Heart left ventricle (tissue), 13 donors: ENCODE measurements at regions not wholly inside any gene's neighbourhood (a gene's known extent, or its start where the extent isn't known, plus 50 kb on each side); places are given as distances from the start of the nearest gene placed in this dataset.

Source experiments
- CTCF ChIP-seq, 12 donors: fragments of 200-600 bp; sonication (generic) in 4 of 12; IDR thresholded peaks; one replicate each; pipeline versions ENCODE4 v1.5.0 to v1.8.0; 2018 to 2022; ENCODE audit warnings: antibody characterized with exemption in 12 of 12, mild to moderate bottlenecking in 5 of 12
- POLR2A ChIP-seq, 2 donors: fragments of 450-650 bp; IDR thresholded peaks; one replicate each; pipeline ENCODE4 v1.6.1; 2017; ENCODE audit warnings: antibody characterized with exemption in 2 of 2, mild to moderate bottlenecking in 2 of 2, moderate library complexity in 2 of 2
- donor health status: ischemic (EF 13 %, LVEDD 7.1; RV severe dilation, severe dysfunction).
- donor health status: DM: no; HTN: yes; CAD: no.
- donor health status: DM: no; HTN: no; CAD: no.
- donor health status: ischemic (EF 25% LVEDD 6.9; RV normal size, moderate dysfunction).
- donor health status: ischemic (EF 25% LVEDD 5.7; RV mildly dilated, moderate dysfunction).
- donor health status: ischemic (EF 35%, LVEDD 5.7; RV mildly dilated, moderate dysfunction).
- donor health status: nonischemic (EF 11% LVEDD 7.7; RV severe dilation, severe dysfunction).
- donor health status: DM: yes; HTN: yes; CAD: no.
- donor health status: PGD.
- donor health status: ischemic (EF 29% LVEDD 5.4; RV normal size, mild dysfunction).
- donor health status: nonischemic (EF 23%, LVEDD 6.1; RV moderate dilation, normal function).

DNA sequence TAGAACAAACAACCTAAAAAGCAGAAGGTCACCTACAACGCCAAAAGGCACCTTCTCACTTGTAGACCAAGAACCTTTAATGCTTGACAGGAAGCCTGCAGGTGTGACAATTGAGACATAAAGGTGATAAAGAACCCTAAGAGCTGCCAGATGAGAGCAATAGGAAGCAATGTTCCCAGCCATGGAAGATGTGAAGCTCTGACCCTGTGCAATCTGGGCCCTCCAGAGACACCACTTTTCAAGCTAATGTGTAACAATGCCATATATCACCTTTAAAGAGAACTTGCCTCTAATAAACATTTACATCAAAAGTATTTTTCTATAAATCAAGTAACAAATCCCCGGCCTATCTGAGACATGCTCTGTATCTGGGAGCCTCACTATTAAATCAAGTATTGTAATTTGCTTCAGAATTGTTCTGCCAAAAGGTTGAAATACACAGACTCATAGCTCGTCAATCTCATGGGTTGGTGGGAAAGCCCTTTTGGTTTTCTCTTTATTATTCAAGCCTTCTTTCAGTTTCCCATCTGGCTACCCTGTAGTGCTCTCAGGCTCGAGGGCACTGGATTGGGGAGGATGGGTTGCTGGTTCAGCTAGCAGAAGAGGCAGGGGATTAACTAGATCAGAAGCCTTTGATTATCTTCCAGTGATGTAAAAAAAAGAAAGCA lies 368.9 kb downstream of the BUD13 start:
- TF ChIP-seq CTCF (IDR thresholded peaks at IDR 0.05) (no peak), POLR2A (IDR thresholded peaks at IDR 0.05) (no peak)
